Liver (tissue), 3 donors: ENCODE measurements at regions not wholly inside any gene's neighbourhood (a gene's known extent, or its start where the extent isn't known, plus 50 kb on each side); places are given as distances from the start of the nearest gene placed in this dataset.

Experiments
- GABPA ChIP-seq, 2 donors: IDR thresholded peaks in 1 of 2; conservative IDR thresholded peaks in 1 of 2; 2 replicates each; pipeline ENCODE4 v1.6.1; 2016; ENCODE audit warnings: antibody characterized with exemption in 2 of 2, mild to moderate bottlenecking in 1 of 2, moderate library complexity in 1 of 2
- HNF4G ChIP-seq: IDR thresholded peaks from 2 replicates; pipeline ENCODE4 v1.6.1; 2016; ENCODE audit warnings: antibody characterized with exemption
- RAD21 ChIP-seq, 2 donors: IDR thresholded peaks; 2 replicates each; pipeline ENCODE4 v1.6.1; 2016; ENCODE audit warnings: antibody characterized with exemption in 2 of 2, mild to moderate bottlenecking in 2 of 2
- RXRA ChIP-seq, 2 donors: IDR thresholded peaks; 2 replicates each; pipeline ENCODE4 v1.6.1; 2017 to 2018; ENCODE audit warnings: antibody characterized with exemption in 2 of 2, mild to moderate bottlenecking in 1 of 2
- TF ChIP-seq, protein P1 (sequence below): fragments of 150-350 bp; IDR thresholded peaks from 2 replicates; pipeline ENCODE4 v1.5.1; 2017; ENCODE audit warnings: improper control_type of control experiment, low read depth, low read length; ENCODE audit not compliant: missing input control
- TF ChIP-seq, protein P2 (sequence below): IDR thresholded peaks from 2 replicates; pipeline ENCODE4 v1.6.1; 2016; ENCODE audit warnings: antibody characterized with exemption
- TF ChIP-seq, protein P3 (sequence below): IDR thresholded peaks from 2 replicates; pipeline ENCODE4 v1.6.1; 2016; ENCODE audit warnings: antibody characterized with exemption, mild to moderate bottlenecking
- TF ChIP-seq, protein P4 (sequence below): IDR thresholded peaks from 2 replicates; pipeline ENCODE4 v1.6.1; 2016; ENCODE audit warnings: antibody characterized with exemption
- TF ChIP-seq, protein P5 (sequence below): IDR thresholded peaks from 2 replicates; pipeline ENCODE4 v1.6.1; 2016; ENCODE audit warnings: antibody characterized with exemption
- donor health status: healthy.
- donor health status: healthy.

DNA sequence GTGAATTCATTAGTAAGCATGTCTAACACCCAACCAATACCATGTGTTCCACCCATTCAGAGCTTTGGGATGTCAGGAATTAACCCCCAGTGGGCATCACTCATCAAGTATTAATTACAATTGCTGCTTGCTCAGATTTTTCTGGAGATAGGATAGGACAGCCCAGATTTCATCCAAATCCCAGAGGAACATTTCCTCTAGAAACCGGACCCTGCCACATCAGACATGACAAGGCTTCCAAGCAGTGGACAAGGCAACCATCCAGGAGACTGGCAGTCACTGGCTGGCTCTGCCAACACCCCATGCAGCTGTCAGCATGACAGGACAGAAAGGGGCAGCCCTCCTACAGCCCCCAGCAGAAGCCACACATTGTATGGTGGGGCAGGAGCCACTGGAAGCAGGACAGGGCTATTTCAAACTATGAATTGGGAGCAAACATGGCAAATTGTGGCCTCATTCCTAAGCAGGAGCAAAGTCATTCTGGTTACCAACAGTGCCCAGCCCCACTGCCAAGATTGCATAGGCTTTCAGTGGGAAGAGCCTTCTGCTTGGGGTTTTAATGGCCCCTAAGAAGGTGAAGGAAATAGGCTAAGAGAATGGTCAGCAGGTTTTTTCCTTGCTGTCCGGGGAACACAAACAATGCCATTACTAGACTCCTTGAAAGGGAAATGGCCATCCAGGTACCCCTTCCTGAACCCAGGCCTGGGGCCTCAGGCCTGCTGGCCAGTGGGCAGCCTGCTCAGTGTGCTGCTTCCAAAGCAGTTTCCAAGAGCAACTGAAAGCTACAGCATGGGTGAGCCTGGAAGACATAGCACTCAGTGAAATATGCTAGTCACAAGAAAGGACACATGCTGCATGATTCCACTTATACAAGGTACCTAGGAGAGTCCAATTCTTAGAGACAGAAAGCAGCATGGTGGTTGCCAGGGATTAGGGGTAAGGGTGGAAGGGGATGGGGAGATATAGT is 294.7 kb upstream of the SLC30A5 start:
- TF ChIP-seq, protein P1, sequence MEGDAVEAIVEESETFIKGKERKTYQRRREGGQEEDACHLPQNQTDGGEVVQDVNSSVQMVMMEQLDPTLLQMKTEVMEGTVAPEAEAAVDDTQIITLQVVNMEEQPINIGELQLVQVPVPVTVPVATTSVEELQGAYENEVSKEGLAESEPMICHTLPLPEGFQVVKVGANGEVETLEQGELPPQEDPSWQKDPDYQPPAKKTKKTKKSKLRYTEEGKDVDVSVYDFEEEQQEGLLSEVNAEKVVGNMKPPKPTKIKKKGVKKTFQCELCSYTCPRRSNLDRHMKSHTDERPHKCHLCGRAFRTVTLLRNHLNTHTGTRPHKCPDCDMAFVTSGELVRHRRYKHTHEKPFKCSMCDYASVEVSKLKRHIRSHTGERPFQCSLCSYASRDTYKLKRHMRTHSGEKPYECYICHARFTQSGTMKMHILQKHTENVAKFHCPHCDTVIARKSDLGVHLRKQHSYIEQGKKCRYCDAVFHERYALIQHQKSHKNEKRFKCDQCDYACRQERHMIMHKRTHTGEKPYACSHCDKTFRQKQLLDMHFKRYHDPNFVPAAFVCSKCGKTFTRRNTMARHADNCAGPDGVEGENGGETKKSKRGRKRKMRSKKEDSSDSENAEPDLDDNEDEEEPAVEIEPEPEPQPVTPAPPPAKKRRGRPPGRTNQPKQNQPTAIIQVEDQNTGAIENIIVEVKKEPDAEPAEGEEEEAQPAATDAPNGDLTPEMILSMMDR = no peak
- TF ChIP-seq RAD21 (IDR thresholded peaks at IDR 0.05) (no peak), GABPA (IDR thresholded peaks at IDR 0.05 in 1 of 2, conservative IDR thresholded peaks at IDR 0.05 in 1 of 2) (no peak), HNF4G (no peak), RXRA (IDR thresholded peaks at IDR 0.05) (no peak)
- TF ChIP-seq, protein P2, sequence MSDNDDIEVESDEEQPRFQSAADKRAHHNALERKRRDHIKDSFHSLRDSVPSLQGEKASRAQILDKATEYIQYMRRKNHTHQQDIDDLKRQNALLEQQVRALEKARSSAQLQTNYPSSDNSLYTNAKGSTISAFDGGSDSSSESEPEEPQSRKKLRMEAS = no peak
- TF ChIP-seq, protein P3, sequence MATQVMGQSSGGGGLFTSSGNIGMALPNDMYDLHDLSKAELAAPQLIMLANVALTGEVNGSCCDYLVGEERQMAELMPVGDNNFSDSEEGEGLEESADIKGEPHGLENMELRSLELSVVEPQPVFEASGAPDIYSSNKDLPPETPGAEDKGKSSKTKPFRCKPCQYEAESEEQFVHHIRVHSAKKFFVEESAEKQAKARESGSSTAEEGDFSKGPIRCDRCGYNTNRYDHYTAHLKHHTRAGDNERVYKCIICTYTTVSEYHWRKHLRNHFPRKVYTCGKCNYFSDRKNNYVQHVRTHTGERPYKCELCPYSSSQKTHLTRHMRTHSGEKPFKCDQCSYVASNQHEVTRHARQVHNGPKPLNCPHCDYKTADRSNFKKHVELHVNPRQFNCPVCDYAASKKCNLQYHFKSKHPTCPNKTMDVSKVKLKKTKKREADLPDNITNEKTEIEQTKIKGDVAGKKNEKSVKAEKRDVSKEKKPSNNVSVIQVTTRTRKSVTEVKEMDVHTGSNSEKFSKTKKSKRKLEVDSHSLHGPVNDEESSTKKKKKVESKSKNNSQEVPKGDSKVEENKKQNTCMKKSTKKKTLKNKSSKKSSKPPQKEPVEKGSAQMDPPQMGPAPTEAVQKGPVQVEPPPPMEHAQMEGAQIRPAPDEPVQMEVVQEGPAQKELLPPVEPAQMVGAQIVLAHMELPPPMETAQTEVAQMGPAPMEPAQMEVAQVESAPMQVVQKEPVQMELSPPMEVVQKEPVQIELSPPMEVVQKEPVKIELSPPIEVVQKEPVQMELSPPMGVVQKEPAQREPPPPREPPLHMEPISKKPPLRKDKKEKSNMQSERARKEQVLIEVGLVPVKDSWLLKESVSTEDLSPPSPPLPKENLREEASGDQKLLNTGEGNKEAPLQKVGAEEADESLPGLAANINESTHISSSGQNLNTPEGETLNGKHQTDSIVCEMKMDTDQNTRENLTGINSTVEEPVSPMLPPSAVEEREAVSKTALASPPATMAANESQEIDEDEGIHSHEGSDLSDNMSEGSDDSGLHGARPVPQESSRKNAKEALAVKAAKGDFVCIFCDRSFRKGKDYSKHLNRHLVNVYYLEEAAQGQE = no peak
- TF ChIP-seq, protein P4, sequence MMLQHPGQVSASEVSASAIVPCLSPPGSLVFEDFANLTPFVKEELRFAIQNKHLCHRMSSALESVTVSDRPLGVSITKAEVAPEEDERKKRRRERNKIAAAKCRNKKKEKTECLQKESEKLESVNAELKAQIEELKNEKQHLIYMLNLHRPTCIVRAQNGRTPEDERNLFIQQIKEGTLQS = no peak
- TF ChIP-seq, protein P5, sequence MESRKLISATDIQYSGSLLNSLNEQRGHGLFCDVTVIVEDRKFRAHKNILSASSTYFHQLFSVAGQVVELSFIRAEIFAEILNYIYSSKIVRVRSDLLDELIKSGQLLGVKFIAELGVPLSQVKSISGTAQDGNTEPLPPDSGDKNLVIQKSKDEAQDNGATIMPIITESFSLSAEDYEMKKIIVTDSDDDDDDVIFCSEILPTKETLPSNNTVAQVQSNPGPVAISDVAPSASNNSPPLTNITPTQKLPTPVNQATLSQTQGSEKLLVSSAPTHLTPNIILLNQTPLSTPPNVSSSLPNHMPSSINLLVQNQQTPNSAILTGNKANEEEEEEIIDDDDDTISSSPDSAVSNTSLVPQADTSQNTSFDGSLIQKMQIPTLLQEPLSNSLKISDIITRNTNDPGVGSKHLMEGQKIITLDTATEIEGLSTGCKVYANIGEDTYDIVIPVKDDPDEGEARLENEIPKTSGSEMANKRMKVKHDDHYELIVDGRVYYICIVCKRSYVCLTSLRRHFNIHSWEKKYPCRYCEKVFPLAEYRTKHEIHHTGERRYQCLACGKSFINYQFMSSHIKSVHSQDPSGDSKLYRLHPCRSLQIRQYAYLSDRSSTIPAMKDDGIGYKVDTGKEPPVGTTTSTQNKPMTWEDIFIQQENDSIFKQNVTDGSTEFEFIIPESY = no peak
